SK-N-SH treated with all-trans-retinoic acid at 6 μM for 48 hours (cell line): ENCODE measurements at regions not wholly inside any gene's neighbourhood (a gene's known extent, or its start where the extent isn't known, plus 50 kb on each side); places are given as distances from the start of the nearest gene placed in this dataset.
A peak's percentile ranks its signal among the peaks of the same experiment; 100 is the strongest.

ENCODE experiments used
- ATAC-seq: fragments of 200-7000 bp; cut with Tn5 transposase; 3 replicates; pipeline ENCODE4 v1.9.1; 2020; ENCODE audit warnings: mild to moderate bottlenecking, moderate library complexity
- ARNTL ChIP-seq: fragments of 450-650 bp; formaldehyde crosslinking; IDR thresholded peaks from 2 replicates; pipeline ENCODE4 v1.5.0; 2020; ENCODE audit warnings: low read depth, mild to moderate bottlenecking, moderate library complexity, borderline replicate concordance
- BACH2 ChIP-seq: fragments of 250-450 bp; sonication (Bioruptor Pico); IDR thresholded peaks from 2 replicates; pipeline ENCODE4 v1.9.0; 2021; ENCODE audit warnings: mild to moderate bottlenecking, borderline replicate concordance
- CREB5 ChIP-seq: fragments of 250-450 bp; sonication (Bioruptor Pico); IDR thresholded peaks from 2 replicates; pipeline ENCODE4 v1.5.1; 2020; ENCODE audit warnings: low read depth, mild to moderate bottlenecking, moderate library complexity
- ESRRG ChIP-seq: fragments of 250-450 bp; sonication (Bioruptor Pico); IDR thresholded peaks from 2 replicates; pipeline ENCODE4 v1.6.1; 2021; ENCODE audit warnings: mild to moderate bottlenecking
- ISL1 ChIP-seq: fragments of 250-450 bp; sonication (Bioruptor Pico); IDR thresholded peaks from 2 replicates; pipeline ENCODE4 v2.1.2; 2022; ENCODE audit warnings: mild to moderate bottlenecking, moderate library complexity
- OSR1 ChIP-seq: fragments of 250-450 bp; sonication (Bioruptor Pico); IDR thresholded peaks from 2 replicates; pipeline ENCODE4 v1.8.0; 2022; ENCODE audit warnings: moderate library complexity, mild to moderate bottlenecking, inconsistent platforms
- PATZ1 ChIP-seq: fragments of 250-450 bp; sonication (Bioruptor Pico); IDR thresholded peaks from 2 replicates; pipeline ENCODE4 v1.8.0; 2020; ENCODE audit warnings: mild to moderate bottlenecking, moderate library complexity, borderline replicate concordance
- PPARA ChIP-seq: fragments of 250-450 bp; sonication (Bioruptor Pico); IDR thresholded peaks from 2 replicates; pipeline ENCODE4 v1.5.0; 2020; ENCODE audit warnings: mild to moderate bottlenecking, borderline replicate concordance
- RARB ChIP-seq: fragments of 250-450 bp; sonication (Bioruptor Pico); IDR thresholded peaks from 2 replicates; pipeline ENCODE4 v1.8.0; 2021; ENCODE audit warnings: mild to moderate bottlenecking, moderate library complexity
- SNAI2 ChIP-seq: fragments of 250-450 bp; sonication (Bioruptor Pico); IDR thresholded peaks from 2 replicates; pipeline ENCODE4 v1.5.0; 2020; ENCODE audit warnings: mild to moderate bottlenecking, moderate library complexity
- TCF4 ChIP-seq: fragments of 250-450 bp; sonication (Bioruptor Pico); IDR thresholded peaks from 2 replicates; pipeline ENCODE4 v1.8.0; 2021; ENCODE audit warnings: mild to moderate bottlenecking, moderate library complexity, borderline replicate concordance
- TOX ChIP-seq: fragments of 250-450 bp; sonication (Bioruptor Pico); IDR thresholded peaks from 2 replicates; pipeline ENCODE4 v1.8.0; 2021; ENCODE audit warnings: mild to moderate bottlenecking, moderate library complexity, borderline replicate concordance
- ZC3H10 ChIP-seq: fragments of 250-450 bp; sonication (Bioruptor Pico); IDR thresholded peaks from 2 replicates; pipeline ENCODE4 v1.5.1; 2021; ENCODE audit warnings: mild to moderate bottlenecking, moderate library complexity
- ZFP3 ChIP-seq: fragments of 250-450 bp; sonication (Bioruptor Pico); IDR thresholded peaks from 2 replicates; pipeline ENCODE4 v1.5.0; 2020; ENCODE audit warnings: mild to moderate bottlenecking, moderate library complexity
- ZNF565 ChIP-seq: fragments of 450-650 bp; formaldehyde crosslinking; conservative IDR thresholded peaks from 2 replicates; pipeline ENCODE4 v1.5.0; 2020; ENCODE audit warnings: low read depth, mild to moderate bottlenecking, moderate library complexity
- ZNF70 ChIP-seq: fragments of 450-650 bp; formaldehyde crosslinking; IDR thresholded peaks from 2 replicates; pipeline ENCODE4 v1.5.0; 2020; ENCODE audit warnings: mild to moderate bottlenecking, moderate library complexity
- ZNF8 ChIP-seq: fragments of 450-650 bp; formaldehyde crosslinking; IDR thresholded peaks from 2 replicates; pipeline ENCODE4 v1.5.0; 2020; ENCODE audit warnings: mild to moderate bottlenecking, moderate library complexity
- TF ChIP-seq, protein P1 (sequence below): fragments of 250-450 bp; sonication (Bioruptor Pico); IDR thresholded peaks from 2 replicates; pipeline ENCODE4 v1.5.0; 2020; ENCODE audit warnings: mild to moderate bottlenecking, moderate library complexity
- TF ChIP-seq, protein P2 (sequence below): fragments of 250-450 bp; sonication (Bioruptor Pico); IDR thresholded peaks from 2 replicates; pipeline ENCODE4 v1.5.1; 2021; ENCODE audit warnings: mild to moderate bottlenecking, moderate library complexity

DNA sequence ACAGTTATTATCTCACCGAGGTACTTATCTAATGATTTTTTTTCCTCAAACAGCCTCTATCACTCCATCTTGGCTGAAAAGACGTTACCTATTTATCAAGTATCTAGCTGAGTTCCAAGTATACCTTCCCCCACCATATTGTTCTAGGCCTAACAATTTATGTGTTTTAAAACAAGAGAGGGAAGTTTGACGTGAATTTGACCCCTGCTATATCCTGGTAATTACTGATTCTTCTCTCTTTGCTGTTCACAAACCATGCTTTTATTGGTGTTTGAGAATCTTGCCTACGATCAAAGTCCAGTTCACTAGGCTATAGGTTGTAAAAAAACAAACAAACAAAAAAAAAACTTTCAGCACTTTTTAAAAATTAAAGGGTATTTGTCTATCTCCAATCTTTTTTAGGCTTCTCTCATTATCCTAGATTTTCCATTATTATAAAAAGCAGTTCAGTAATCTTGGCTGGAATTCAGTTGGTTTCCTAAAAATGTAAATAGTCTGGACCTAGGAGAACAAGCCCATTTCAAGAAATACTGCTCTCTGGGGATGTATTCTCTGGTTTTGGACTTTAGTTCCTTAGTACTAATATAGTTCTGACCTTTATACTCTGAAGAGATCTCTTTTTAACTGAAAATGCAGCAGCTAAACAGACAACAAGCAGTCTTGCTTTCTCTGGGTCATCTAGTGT is 505.4 kb downstream of the CPS1 start:
- no peak for ATAC-seq

GRCh38 chr2:211062297-211062612 is 505.9 kb downstream of the CPS1 start:
- ATAC-seq: no peak; the same call in 2 of the 3 replicates
- TF ChIP-seq, protein P1, sequence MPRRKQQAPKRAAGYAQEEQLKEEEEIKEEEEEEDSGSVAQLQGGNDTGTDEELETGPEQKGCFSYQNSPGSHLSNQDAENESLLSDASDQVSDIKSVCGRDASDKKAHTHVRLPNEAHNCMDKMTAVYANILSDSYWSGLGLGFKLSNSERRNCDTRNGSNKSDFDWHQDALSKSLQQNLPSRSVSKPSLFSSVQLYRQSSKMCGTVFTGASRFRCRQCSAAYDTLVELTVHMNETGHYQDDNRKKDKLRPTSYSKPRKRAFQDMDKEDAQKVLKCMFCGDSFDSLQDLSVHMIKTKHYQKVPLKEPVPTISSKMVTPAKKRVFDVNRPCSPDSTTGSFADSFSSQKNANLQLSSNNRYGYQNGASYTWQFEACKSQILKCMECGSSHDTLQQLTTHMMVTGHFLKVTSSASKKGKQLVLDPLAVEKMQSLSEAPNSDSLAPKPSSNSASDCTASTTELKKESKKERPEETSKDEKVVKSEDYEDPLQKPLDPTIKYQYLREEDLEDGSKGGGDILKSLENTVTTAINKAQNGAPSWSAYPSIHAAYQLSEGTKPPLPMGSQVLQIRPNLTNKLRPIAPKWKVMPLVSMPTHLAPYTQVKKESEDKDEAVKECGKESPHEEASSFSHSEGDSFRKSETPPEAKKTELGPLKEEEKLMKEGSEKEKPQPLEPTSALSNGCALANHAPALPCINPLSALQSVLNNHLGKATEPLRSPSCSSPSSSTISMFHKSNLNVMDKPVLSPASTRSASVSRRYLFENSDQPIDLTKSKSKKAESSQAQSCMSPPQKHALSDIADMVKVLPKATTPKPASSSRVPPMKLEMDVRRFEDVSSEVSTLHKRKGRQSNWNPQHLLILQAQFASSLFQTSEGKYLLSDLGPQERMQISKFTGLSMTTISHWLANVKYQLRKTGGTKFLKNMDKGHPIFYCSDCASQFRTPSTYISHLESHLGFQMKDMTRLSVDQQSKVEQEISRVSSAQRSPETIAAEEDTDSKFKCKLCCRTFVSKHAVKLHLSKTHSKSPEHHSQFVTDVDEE (CRISPR knock-in tag): peak; percentile 63; the same call in 1 of the 2 replicates
- peak; percentile 72 for TF ChIP-seq TCF4 (CRISPR knock-in tag)
- TF ChIP-seq PATZ1: no peak

More for the DNA sequence above, 505.4 kb downstream of the CPS1 start:
- TF ChIP-seq ZFP3 (CRISPR knock-in tag) (no peak), ZC3H10 (CRISPR knock-in tag) (no peak)
- TF ChIP-seq, all 23 proteins: peak for 0

GRCh38 chr2:211067029-211067428 is 510.6 kb downstream of the CPS1 start:
- no peak for ATAC-seq
- TF ChIP-seq, protein P2, sequence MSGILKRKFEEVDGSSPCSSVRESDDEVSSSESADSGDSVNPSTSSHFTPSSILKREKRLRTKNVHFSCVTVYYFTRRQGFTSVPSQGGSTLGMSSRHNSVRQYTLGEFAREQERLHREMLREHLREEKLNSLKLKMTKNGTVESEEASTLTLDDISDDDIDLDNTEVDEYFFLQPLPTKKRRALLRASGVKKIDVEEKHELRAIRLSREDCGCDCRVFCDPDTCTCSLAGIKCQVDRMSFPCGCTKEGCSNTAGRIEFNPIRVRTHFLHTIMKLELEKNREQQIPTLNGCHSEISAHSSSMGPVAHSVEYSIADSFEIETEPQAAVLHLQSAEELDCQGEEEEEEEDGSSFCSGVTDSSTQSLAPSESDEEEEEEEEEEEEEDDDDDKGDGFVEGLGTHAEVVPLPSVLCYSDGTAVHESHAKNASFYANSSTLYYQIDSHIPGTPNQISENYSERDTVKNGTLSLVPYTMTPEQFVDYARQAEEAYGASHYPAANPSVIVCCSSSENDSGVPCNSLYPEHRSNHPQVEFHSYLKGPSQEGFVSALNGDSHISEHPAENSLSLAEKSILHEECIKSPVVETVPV: no peak
- no peak for TF ChIP-seq PPARA (CRISPR knock-in tag)
- no peak for TF ChIP-seq OSR1
- no peak for TF ChIP-seq TCF4 (CRISPR knock-in tag)
- TF ChIP-seq CREB5 (CRISPR knock-in tag): no peak
- no peak for TF ChIP-seq TOX
- no peak for TF ChIP-seq ARNTL (CRISPR knock-in tag)
- no peak for TF ChIP-seq ESRRG (CRISPR knock-in tag)
- TF ChIP-seq ISL1 (CRISPR knock-in tag): no peak
- TF ChIP-seq, all 23 proteins: peak for 0

- ATAC-seq: no peak
These were observed 511.8 kb downstream of the CPS1 start for GRCh38 chr2:211068108-211068780.

More at GRCh38 chr2:211068108-211068780, 511.8 kb downstream of the CPS1 start:
- no peak for TF ChIP-seq SNAI2
- TF ChIP-seq ESRRG (CRISPR knock-in tag): no peak
- no peak for TF ChIP-seq ISL1 (CRISPR knock-in tag)
- TF ChIP-seq ZNF8 (CRISPR knock-in tag): no peak
- no peak for TF ChIP-seq BACH2
- TF ChIP-seq ZC3H10 (CRISPR knock-in tag): no peak
- TF ChIP-seq TCF4 (CRISPR knock-in tag): no peak
- no peak for TF ChIP-seq PATZ1
- TF ChIP-seq ZNF565 (CRISPR knock-in tag): no peak
- no peak for TF ChIP-seq RARB (CRISPR knock-in tag)
- TF ChIP-seq ZNF70 (CRISPR knock-in tag): no peak
- TF ChIP-seq PPARA (CRISPR knock-in tag): no peak
- TF ChIP-seq ZFP3 (CRISPR knock-in tag): no peak
- TF ChIP-seq ARNTL (CRISPR knock-in tag): no peak
